PC-3 (cell line): ENCODE measurements at regions not wholly inside any gene's neighbourhood (a gene's known extent, or its start where the extent isn't known, plus 50 kb on each side); places are given as distances from the start of the nearest gene placed in this dataset.

Experiments used
- EZH2phosphoT487 ChIP-seq: fragments of 300-600 bp; sonication (generic); IDR thresholded peaks from 2 replicates; pipeline ENCODE4 v1.6.1; 2018; ENCODE audit warnings: mild to moderate bottlenecking, antibody characterized with exemption, low read length, borderline replicate concordance
- TF ChIP-seq, protein P1 (sequence below): fragments of 300-600 bp; sonication (generic); conservative IDR thresholded peaks from 2 replicates; pipeline ENCODE4 v1.5.1; 2017; ENCODE audit warnings: antibody characterized with exemption, low read depth, mild to moderate bottlenecking, low read length

DNA sequence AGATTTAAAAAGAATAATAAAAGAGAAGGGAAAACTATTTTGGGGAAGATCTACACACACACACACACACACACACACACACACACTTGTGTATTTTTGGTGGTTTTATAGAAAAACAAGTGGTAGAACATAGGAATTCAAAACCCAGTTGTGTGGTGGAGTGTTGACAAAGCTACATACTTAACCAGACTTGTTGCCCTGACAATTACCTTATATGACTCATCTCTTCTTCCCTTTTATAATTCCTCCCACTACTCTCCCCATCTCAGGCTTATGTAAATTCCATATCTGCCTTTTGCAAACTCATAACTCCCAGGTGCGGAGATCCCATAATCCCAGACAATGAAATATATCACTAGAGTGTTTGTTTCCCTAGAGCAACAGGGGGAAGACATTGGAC lies 873.7 kb downstream of the NXPH1 start:
- TF ChIP-seq, protein P1, sequence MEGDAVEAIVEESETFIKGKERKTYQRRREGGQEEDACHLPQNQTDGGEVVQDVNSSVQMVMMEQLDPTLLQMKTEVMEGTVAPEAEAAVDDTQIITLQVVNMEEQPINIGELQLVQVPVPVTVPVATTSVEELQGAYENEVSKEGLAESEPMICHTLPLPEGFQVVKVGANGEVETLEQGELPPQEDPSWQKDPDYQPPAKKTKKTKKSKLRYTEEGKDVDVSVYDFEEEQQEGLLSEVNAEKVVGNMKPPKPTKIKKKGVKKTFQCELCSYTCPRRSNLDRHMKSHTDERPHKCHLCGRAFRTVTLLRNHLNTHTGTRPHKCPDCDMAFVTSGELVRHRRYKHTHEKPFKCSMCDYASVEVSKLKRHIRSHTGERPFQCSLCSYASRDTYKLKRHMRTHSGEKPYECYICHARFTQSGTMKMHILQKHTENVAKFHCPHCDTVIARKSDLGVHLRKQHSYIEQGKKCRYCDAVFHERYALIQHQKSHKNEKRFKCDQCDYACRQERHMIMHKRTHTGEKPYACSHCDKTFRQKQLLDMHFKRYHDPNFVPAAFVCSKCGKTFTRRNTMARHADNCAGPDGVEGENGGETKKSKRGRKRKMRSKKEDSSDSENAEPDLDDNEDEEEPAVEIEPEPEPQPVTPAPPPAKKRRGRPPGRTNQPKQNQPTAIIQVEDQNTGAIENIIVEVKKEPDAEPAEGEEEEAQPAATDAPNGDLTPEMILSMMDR = no peak
- TF ChIP-seq EZH2phosphoT487 = no peak
